IPS DF 4.7 (cell line): ENCODE measurements at regions not wholly inside any gene's neighbourhood (a gene's known extent, or its start where the extent isn't known, plus 50 kb on each side); places are given as distances from the start of the nearest gene placed in this dataset.
"Not testable (repeated sequence)": the region's sequence is repeated elsewhere in the genome, so short reads cannot be mapped to it uniquely, and the experiment has no call there.

ENCODE experiments used
- DNase-seq: peaks from one replicate; pipeline ENCODE4 v3.0.0-alpha.2; 2013; ENCODE audit warnings: low spot score; ENCODE audit errors: extremely low read depth

DNA sequence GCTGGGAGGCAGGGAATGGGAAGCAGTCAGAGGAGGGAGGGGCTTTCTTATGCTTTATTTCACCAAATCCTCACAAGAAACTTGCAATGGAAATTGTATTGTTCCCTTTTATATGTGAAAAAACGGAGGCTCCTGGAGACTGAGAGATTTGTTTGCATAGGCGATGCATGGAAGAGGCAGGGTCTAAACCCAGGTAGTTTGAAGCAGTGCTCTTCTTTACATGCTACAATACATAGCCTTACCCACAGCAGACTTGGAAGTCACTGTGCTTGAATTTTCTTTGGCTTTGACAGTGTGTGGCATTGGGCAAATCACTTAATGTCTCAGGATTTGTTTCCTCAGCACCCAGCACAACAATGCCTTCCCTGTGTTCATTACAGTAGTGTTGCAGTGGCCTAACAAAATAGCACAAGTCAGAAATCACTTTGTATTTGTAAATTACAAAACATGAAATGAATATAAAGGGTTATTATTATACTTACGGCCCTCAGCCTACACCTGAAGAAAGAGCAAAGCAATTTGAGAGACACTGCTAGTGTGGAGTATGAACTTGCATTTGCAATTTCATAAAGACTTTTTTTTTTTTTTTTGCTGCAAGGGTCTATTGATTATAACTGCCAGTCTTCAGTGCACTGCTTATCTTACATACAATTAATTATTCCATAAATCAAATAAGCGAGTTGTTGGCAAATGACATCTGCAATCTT is 646.4 kb upstream of the KCNMB2 start:
- no peak for DNase-seq

DNA sequence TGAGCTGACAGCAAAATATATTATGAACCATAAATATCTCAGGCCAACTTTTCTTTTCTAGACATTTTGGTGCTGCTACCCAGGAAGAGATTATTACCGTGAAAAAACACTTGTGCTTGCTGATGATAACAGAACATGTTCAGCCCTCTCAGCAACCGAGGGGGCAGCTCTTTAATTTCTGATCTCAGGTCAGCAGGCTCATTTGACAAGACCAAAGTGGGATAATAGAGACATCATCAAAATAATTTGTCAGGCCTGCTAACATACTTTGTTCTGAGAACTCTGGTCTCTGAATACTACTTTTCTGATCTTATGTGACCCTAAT is 645.9 kb upstream of the KCNMB2 start:
- no peak for DNase-seq

DNA sequence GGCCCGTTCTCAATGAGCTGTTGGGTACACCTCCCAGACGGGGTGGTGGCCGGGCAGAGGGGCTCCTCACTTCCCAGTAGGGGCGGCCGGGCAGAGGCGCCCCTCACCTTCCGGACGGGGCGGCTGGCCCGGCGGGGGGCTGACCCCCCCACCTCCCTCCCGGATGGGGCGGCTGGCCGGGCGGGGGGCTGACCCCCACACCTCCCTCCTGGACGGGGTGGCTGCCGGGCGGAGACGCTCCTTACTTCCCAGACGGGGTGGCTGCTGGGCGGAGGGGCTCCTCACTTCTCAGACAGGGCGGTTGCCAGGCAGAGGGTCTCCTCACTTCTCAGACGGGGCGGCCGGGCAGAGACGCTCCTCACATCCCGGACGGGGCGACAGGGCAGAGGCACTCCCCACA is 644.7 kb upstream of the KCNMB2 start:
- DNase-seq: not testable (repeated sequence)

DNA sequence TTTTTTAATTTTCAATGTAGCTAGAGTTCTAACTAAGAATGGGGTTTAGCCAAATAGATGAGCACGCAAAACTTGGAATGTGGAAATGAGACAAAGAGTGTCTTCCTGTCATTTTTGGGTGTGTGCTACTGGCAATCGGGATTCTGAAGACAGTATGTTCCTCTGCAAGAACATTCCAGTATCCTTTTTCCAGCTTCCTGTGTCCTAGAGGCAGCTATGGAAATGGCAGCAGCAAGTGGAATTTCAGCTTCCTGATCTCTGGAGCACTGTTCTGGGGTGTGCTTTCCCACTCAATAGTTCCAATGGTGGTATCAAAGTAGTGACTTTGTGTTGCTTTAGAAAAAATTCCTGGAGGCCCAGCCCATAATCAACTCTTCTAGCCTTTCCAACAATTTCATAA is 642.9 kb upstream of the KCNMB2 start:
- DNase-seq: no peak

DNA sequence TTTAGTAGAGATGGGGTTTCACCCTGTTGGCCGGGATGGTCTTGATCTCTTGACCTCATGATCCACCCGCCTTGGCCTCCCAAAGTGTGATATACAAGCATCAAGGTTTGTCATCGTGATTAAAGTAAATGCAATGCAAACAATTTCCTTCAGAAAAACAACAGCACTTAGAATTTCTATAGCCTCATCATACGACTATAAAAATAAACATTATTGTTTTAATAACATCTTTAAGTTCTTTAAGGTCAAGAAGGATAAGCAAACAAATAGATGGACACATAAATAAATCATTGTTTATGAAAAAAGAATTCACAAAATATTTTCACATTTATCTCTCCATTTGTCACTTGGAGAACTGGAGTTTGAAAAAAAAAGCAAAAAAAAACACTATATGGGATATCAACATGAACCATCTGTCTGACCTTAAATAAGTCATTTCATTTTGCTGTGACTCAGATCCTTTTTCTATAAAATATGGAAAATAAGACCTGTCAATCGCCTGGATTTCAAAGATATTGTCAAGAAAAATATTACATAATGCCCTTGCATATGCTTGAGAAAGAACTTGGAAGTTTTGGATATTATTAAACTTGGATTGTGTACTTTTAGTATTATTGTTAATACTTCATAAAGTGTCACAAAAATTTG is 642.0 kb upstream of the KCNMB2 start:
- no peak for DNase-seq

DNA sequence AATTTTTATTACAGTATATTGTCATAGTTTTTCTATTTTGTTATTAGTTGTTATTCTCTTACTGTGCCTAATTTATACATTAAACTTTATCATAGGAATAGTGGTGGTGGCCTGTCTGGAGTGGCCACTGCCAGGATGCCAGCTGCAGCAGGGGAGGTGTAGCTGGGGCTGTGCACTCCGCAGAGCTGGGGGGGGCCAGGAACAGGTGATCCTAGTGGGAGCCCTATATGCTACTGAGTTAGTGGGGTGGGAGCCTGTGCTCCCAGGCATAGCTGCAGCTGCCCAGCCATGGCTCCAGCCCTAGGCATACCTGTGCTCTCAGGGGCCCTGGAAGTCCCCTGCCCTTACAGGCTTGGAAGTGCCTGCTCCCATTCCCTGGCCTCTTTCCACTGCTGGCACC is 638.1 kb upstream of the KCNMB2 start:
- no peak for DNase-seq

DNA sequence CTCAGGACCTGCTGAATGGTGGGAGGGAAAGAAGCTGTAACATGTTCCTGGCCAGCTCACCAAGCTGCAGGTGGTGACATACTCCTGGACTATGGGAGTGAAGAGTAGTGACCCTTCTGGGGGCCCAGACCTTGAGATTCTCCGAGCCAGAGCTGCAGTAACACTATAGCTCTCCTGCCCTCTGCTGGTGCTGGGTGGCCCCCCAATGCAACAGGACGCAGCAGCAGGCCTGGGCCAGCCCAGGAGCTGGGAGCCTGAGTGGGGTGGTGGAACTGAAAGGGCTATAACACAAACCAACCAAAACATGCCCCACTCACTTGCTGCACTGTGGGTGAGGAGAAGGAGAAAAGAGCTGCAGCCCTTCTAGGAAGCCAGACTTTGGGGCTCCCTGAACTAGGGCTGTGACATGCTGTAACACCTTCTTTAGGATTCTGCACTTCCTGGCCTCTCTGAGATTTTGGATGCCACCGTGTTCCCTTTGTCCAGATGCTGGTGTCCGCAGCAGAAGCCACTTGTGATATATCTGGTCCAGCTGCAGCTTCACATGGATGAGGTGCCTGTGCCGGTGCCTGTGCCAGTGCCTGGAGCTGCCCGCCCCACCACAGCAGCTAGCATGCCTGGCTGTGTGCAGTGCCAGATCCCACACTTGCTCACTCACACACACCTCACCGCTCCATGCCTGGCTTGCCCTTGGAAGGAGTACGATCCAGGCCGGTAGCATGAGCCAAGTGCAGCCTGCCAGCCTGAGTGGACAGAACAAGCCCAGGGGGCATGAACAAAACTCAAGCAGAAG is 636.8 kb upstream of the KCNMB2 start:
- DNase-seq: no peak

DNA sequence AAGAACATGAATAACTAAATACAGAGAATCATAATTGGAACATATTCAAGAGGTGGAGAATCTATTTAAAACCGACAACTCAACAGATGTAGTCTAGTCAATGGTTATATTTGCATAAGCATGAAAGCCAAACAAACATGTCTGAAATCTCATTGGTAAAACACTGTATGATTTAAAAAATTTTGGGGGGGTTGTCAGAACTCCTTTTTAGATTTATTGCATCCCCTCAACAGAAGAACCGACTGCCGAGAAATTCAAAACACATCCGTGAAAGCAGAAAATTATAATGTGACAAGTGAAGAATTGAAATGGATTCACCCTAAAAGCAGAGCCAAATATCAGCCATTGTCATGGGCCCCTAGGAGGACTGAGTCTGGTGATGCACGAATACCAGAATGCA is 633.4 kb upstream of the KCNMB2 start:
- DNase-seq: no peak

DNA sequence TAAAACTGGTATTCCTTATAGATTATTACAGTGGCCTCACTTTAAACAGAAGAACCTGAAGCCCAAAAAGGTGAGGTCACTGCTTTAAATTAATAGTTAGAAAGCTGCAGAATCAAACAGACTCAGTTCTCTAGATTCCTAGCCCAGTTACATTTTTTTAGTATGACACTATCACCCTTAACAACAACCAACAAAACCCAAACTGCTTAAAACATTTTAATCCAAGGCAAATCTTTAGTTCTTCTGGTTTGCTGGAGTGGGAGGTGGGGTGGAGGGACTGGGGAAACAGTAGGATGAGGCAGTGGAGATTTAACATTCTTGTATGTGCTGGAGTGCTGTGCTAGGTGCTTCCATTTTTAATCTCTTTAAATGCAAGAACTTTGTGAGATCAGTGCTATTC is 631.6 kb upstream of the KCNMB2 start:
- DNase-seq: no peak

DNA sequence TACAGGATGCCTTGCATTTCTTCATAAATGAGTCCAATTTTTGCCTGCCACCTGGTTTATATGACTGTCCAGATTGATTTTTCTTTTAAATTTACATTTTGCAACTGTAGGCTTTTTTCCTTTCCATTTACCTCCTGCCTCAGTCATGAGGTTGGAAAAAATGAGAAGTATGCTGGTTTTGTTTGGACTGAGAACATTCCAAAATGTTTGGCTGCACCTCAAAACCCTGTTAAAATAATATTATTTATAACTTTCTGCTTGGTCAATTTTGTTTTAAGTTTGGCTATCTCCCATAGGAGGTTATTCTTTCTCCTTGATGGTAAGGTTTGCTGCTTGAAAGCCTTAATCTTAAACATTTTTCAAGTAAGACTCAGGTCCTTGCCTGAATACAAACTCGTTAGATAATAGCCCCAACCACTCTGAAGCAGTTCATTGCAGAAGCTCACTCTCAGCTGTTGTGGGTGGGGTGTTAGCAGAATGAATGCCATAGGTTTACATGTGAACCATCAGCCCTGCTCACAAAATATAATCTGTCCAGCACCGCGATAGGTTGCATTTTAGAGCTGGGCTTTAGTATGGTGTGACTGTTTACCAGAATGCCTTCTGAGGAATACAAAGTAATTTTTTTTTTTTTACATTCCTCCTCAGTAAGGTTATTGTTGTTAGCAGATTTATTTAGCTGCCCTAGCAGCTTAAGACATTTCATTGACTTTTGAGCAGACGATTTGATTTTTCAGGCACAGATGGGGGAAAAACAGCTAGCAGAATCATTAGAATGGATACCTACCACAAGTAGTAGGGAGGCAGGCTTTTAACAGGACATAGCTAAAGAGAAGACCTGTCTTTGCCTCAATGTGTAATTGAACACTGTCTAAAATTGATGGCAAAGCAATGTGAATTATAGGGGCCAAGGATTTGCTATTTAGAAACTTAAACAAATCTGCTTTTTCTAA is 630.8 kb upstream of the KCNMB2 start:
- DNase-seq: no peak

DNA sequence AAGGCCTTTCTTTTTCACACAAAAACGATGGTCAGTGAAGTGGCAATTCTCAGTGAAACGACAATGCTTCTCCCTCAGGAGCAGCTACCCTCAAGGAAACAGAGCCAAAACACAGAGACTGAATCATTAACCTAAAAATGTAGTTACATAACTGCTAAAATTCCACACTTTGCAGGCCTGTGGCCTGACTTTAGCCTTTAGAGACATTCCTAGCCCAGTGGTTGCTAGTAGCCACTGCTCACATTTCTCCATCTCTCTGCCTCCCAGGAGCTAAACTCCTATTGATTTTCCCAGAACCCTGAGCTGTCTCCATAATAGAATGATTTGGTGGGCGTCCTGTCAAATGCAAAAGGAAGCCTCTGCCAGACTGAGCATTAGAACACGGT is 630.1 kb upstream of the KCNMB2 start:
- DNase-seq: no peak

DNA sequence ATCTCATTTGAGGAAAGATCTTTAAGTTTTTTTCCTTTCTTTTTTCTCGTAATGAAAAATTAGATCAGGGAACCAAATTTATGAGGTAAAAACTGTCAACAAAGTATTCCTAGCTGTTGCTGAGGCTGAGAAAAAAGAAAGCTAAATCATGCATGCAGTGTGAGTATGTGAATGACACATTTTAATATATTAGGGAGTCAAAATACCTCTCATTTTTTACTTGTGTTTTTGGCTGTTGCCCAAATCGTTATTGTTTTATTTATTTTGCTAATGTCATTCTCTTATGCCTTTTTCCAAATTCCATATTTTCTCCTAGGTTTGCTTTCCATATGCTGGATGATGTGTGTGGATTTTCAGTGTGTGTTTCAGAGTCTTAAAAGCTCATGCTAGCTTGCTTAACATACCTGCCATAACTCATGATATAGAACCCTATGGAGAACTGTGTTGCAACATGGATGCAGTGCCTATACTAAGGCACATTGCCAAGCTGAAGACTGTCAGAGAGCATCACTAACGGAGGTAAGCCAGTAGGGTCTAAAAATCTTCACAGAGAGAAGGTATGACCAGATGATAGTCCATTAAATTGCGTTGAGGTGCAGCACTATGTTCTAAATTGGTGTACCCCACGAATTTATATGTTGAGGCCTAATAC is 629.5 kb upstream of the KCNMB2 start:
- no peak for DNase-seq

DNA sequence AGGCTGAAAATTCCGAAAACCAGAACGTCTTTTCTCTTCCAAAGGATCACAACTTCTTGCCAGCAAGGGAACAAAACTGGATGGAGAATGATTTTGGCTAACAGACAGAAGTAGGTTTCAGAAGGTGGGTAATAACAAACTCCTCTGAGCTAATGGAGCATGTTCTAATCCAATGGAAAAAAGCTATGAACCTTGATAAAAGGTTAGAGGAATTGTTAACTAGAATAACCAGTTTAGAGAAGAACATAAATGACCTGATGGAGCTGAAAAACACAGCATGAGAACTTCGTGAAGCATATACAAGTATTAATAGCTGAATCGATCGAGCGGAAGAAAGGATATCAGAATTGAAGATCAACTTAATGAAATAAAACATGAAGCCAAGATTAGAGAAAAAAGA is 626.7 kb upstream of the KCNMB2 start:
- not testable (repeated sequence) for DNase-seq

DNA sequence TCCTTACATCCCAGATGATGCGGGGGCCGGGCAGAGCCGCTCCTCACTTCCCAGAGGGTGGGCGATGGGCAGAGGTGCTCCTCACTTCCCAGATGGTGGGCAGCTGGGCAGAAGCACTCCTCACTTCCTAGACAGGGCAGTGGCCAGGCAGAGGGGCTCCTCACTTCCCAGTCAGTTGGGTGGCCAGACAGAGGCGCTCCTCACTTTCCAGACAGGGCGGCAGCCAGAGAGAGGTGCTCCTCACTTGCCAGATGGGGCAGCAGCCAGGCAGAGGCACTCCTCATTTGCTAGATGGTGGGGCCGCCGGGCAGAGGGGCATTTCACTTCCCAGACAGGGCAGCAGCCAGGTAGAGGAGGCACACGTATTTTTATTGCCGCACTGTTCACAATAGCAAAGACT is 622.0 kb upstream of the KCNMB2 start:
- no peak for DNase-seq

DNA sequence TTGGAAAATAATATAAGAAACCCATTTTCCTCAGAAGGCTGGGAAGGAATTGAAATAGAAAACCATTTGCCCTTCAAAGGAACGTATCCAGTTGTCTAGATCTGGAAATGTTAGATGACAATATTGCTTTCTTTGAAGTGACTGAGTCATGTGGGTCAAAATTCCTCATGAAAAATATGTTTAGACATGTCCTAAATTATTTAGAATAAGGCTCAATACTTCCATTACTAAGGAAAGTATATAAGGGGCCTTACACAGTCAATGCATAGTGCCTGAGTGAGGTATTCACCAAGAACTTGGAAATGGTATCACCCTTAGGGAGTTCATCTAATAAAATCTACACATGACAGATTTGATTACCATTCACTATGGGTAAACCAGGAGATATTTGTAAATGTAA is 619.8 kb upstream of the KCNMB2 start:
- DNase-seq: no peak

DNA sequence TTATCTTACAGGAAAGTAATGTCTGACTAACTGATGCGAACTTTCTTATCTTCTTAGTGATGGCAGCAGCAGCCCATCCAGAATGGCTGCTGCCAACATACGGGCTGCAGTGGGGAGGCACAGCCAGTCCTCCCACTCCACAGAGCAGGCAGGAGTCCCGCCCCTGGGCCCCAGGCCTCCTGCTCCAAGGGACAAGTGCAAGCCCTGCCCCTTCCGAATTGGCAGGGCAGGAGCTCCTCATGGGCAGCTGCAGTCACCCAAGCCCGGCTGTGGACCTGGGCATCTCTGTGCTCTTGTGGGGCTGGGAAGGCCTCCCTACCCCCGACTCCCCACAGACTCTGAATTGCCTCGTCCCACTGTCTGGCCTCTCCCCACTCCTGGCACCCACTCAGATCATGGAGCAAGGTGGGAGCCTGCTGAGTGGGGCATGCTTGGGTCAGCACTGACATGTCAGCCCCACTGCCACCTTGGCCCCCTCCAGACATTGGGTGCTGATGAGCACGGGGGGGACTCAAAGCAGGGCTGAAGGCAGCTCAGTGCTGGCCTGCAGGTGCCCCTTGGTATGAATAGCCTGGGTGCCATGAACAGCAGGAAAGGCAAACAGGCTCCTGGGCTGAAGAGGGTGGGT is 618.9 kb upstream of the KCNMB2 start:
- DNase-seq: no peak

DNA sequence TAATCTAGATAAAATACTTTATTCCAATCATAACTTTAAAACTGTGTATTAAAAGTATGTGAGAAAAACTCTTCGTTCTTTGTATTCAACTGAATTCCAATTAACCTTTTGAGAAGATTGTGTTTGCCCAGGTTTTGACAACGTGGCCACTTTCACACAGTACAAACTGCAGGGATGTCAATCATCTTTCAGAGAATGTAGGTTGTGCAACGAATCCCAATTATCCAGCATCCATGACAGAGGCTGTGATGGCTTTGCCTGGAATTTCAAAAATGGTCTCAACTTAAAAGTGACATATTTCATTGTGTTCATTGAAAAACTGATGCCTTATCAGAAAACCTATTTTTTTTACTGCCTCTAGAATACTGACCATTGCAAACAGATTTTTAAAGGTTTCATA is 615.1 kb upstream of the KCNMB2 start:
- DNase-seq: no peak

DNA sequence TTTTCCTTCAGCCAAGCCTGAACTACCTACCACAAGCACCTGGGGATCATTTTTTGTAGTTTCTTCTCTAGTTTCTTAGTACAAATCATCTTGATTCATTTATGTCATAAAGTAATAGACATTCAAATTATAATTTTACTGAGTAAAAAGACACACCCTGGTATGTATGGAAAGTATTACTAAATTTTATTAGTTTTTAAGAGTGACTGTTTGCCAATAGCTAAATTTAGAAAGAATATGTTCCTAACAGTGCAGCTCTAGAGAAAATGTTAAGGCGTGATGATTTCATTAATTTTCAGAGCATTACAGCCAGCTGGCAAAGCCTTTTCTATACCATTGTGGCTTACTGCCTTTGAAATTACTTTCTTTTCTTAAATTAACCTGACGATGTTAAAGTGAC is 612.0 kb upstream of the KCNMB2 start:
- DNase-seq: no peak

DNA sequence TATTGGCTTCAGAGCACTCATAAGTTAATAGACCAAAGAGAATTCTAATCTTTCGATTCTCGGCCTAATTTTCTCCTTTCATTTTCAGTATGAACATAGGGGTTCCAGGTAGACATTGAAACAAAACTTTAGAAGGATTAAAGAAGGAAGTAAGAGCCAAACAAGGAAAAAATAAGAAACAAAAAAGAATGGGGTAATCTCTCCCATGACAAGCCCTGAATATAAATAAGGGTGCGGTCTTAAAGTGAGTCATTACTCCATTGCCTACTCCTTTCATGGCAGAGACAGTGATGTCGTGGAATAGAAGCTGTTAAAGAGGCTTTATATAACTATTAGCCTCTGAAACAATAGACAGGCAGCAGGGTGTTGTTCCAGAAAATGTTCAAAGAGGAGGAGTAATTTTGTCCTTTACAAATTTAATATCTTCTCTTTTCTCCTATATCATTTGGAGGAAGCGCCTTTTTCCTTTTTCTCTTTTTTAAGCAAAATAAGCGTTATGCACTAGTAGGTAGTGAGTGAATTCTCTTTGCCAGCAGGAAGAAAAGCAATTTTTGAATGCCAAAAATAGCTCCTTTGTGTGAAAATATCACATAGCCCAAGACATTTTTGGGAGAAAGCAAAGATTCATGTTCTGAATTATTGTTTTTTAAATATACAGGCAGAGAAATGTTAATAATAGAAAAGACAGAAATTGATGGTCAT is 607.9 kb upstream of the KCNMB2 start:
- DNase-seq: no peak

DNA sequence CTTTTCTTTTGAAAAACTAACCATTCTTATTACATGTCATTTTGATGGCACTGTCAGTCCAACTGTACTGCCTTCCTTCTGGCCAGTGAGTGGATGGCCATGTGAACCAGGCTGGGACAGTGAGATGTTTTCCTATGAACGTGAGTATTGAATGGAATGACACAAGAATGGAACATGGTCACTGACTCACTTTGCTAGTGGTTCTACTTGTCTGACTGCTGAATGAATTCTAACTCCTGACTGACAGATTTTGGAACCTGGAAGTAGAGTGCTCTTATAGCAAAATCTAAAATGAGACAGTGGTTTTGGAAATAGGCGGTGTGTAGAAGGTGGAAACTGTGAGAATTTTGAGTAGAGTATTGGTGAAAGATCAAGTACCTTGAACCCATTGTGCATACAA is 606.9 kb upstream of the KCNMB2 start:
- no peak for DNase-seq
